DOHH2 (cell line): ENCODE measurements at regions not wholly inside any gene's neighbourhood (a gene's known extent, or its start where the extent isn't known, plus 50 kb on each side); places are given as distances from the start of the nearest gene placed in this dataset.

Experiments
- H3F3A ChIP-seq: fragments of 200-600 bp; sonication (generic), shearing (Covaris generic); 2 replicates; pipeline ENCODE4 v1.6.0; 2016; ENCODE audit warnings: antibody characterized with exemption, mild to moderate bottlenecking; ENCODE audit not compliant: control insufficient read depth, insufficient read depth
- H3K27ac ChIP-seq: fragments of 200-600 bp; sonication (generic); 2 replicates; pipeline ENCODE4 v1.5.1; 2014; ENCODE audit warnings: low read depth, mild to moderate bottlenecking, low read length, moderate library complexity
- H3K27me3 ChIP-seq: fragments of 200-600 bp; sonication (generic); 2 replicates; pipeline ENCODE4 v1.6.1; 2014; ENCODE audit warnings: mild to moderate bottlenecking, low read length, mixed read lengths; ENCODE audit not compliant: control insufficient read depth
- H3K36me3 ChIP-seq: fragments of 200-600 bp; sonication (generic); 2 replicates; pipeline ENCODE4 v1.6.1; 2014; ENCODE audit warnings: mild to moderate bottlenecking, low read length, moderate library complexity, mixed read lengths; ENCODE audit not compliant: control insufficient read depth
- H3K4me1 ChIP-seq: fragments of 200-600 bp; sonication (generic); 2 replicates; pipeline ENCODE4 v1.6.1; 2014; ENCODE audit warnings: mild to moderate bottlenecking, low read length, mixed read lengths; ENCODE audit not compliant: control insufficient read depth
- H3K4me2 ChIP-seq: fragments of 200-600 bp; sonication (generic); 2 replicates; pipeline ENCODE4 v1.6.0; 2014; ENCODE audit warnings: mild to moderate bottlenecking, low read length, moderate library complexity
- H3K4me3 ChIP-seq: fragments of 200-600 bp; sonication (generic); 2 replicates; pipeline ENCODE4 v1.5.1; 2014; ENCODE audit warnings: mild to moderate bottlenecking, low read length, mixed read lengths
- H3K79me2 ChIP-seq: fragments of 200-600 bp; sonication (generic); 2 replicates; pipeline ENCODE4 v1.6.1; 2014; ENCODE audit warnings: mild to moderate bottlenecking, low read length, mixed read lengths; ENCODE audit not compliant: control insufficient read depth
- H3K9me2 ChIP-seq: fragments of 200-600 bp; sonication (generic); replicated peaks from 2 replicates; pipeline ENCODE4 v1.6.1; 2014; ENCODE audit warnings: mild to moderate bottlenecking, low read length, mixed read lengths; ENCODE audit not compliant: control insufficient read depth
- H3K9me3 ChIP-seq: fragments of 200-600 bp; sonication (generic); 2 replicates; pipeline ENCODE4 v1.6.1; 2014; ENCODE audit warnings: antibody characterized with exemption, low read length, mixed read lengths; ENCODE audit not compliant: control insufficient read depth, insufficient read depth
- H4K20me1 ChIP-seq: fragments of 200-600 bp; sonication (generic); 2 replicates; pipeline ENCODE4 v1.6.0; 2014; ENCODE audit warnings: low read depth, mild to moderate bottlenecking, antibody characterized with exemption, low read length, moderate library complexity; ENCODE audit not compliant: control insufficient read depth, insufficient read depth
- CTCF ChIP-seq: fragments of 200-600 bp; sonication (generic); IDR thresholded peaks from one replicate; pipeline ENCODE4 v1.5.1; 2014; ENCODE audit warnings: antibody characterized with exemption, mild to moderate bottlenecking, low read depth, low read length; ENCODE audit not compliant: poor library complexity, severe bottlenecking
- EZH2phosphoT487 ChIP-seq: fragments of 200-600 bp; sonication (generic); IDR thresholded peaks from 2 replicates; pipeline ENCODE4 v1.6.1; 2017; ENCODE audit warnings: borderline replicate concordance, mild to moderate bottlenecking, antibody characterized with exemption, low read length, moderate library complexity, mixed read lengths

GRCh38 chr18:60663060-60663989, 290.8 kb upstream of the MC4R start:
- H3K4me3 ChIP-seq = no peak overlapping the region
- TF ChIP-seq CTCF (no peak), EZH2phosphoT487 (no peak)
- H3F3A ChIP-seq = no peaks in the 10 kb centered on the region
- H3K27me3 ChIP-seq = no peaks in the 10 kb centered on the region
- no peak overlapping the region for H3K27ac ChIP-seq
- no peaks in the 10 kb centered on the region for H3K4me1 ChIP-seq
- H4K20me1 ChIP-seq = no peaks in the 10 kb centered on the region
- no peaks in the 10 kb centered on the region for H3K9me2 ChIP-seq
- H3K36me3 ChIP-seq = no peaks in the 10 kb centered on the region
- no peaks in the 10 kb centered on the region for H3K79me2 ChIP-seq
- H3K4me2 ChIP-seq = no peak overlapping the region
- H3K9me3 ChIP-seq = no peaks in the 10 kb centered on the region

- Histone ChIP-seq H3K79me2 (no peaks in the 10 kb centered on the region), H3K36me3 (no peaks in the 10 kb centered on the region), H3K27me3 (no peaks in the 10 kb centered on the region), H3F3A (no peaks in the 10 kb centered on the region), H3K27ac (no peak overlapping the region), H3K4me3 (no peak overlapping the region), H3K9me2 (no peaks in the 10 kb centered on the region), H3K4me2 (no peak overlapping the region), H4K20me1 (no peaks in the 10 kb centered on the region), H3K4me1 (no peaks in the 10 kb centered on the region), H3K9me3 (no peaks in the 10 kb centered on the region)
- no peak for TF ChIP-seq EZH2phosphoT487
- TF ChIP-seq CTCF = no peak
Observed at GRCh38 chr18:60664736-60665135, 292.2 kb upstream of the MC4R start.

GRCh38 chr18:60667016-60667415, 294.4 kb upstream of the MC4R start:
- Histone ChIP-seq H3K4me2 (no peak overlapping the region), H3K27ac (no peak overlapping the region), H3F3A (no peaks in the 10 kb centered on the region), H4K20me1 (no peaks in the 10 kb centered on the region), H3K4me3 (no peak overlapping the region), H3K9me3 (no peaks in the 10 kb centered on the region), H3K9me2 (no peaks in the 10 kb centered on the region), H3K79me2 (no peaks in the 10 kb centered on the region), H3K36me3 (no peaks in the 10 kb centered on the region), H3K4me1 (no peaks in the 10 kb centered on the region), H3K27me3 (no peaks in the 10 kb centered on the region)
- no peak for TF ChIP-seq CTCF
- no peak for TF ChIP-seq EZH2phosphoT487
